Lower lobe of right lung (tissue), 2 donors: ENCODE measurements at regions not wholly inside any gene's neighbourhood (a gene's known extent, or its start where the extent isn't known, plus 50 kb on each side); places are given as distances from the start of the nearest gene placed in this dataset.

Experiments used
- ATAC-seq, 2 donors: fragments of 200-7000 bp; cut with Tn5 transposase; one replicate each; pipeline ENCODE4 v1.9.1; 2020 to 2022; ENCODE audit warnings: mild to moderate bottlenecking in 2 of 2, moderate library complexity in 2 of 2
- DNase-seq: peaks from one replicate; pipeline ENCODE4 v3.0.0-alpha.2; 2020
- H3K27ac ChIP-seq: fragments of 200-600 bp; one replicate; pipeline ENCODE4 v1.8.0; 2022
- H3K27me3 ChIP-seq: fragments of 200-600 bp; one replicate; pipeline ENCODE4 v1.8.0; 2022; ENCODE audit warnings: low read depth
- H3K36me3 ChIP-seq: fragments of 200-600 bp; one replicate; pipeline ENCODE4 v1.8.0; 2022; ENCODE audit warnings: mild to moderate bottlenecking
- H3K4me1 ChIP-seq: fragments of 200-600 bp; one replicate; pipeline ENCODE4 v1.8.0; 2022
- H3K4me3 ChIP-seq: fragments of 200-600 bp; one replicate; pipeline ENCODE4 v1.8.0; 2022; ENCODE audit warnings: mild to moderate bottlenecking
- H3K9me3 ChIP-seq: fragments of 200-600 bp; one replicate; pipeline ENCODE4 v1.8.0; 2022
- intact Hi-C: fragments of 100-400 bp; cut with DNase I; formaldehyde crosslinking; loops from one replicate; pipeline ENCODE4 v1.11.0; 2022
- TF ChIP-seq, protein P1 (sequence below): fragments of 200-600 bp; IDR thresholded peaks from one replicate; pipeline ENCODE4 v1.8.0; 2022; ENCODE audit warnings: antibody characterized with exemption, mild to moderate bottlenecking
- donor health status: DM: no; HTN: yes; CAD: no; lungs with severe emphysema.

- ATAC-seq (no peak), DNase-seq (no peak)
- Histone ChIP-seq H3K4me3 (no peak overlapping the region), H3K4me1 (no peaks in the 10 kb centered on the region), H3K27me3 (no peaks in the 10 kb centered on the region), H3K36me3 (no peaks in the 10 kb centered on the region), H3K9me3 (no peaks in the 10 kb centered on the region), H3K27ac (no peak overlapping the region)
- intact Hi-C loops, result no loop called here
- TF ChIP-seq, protein P1, sequence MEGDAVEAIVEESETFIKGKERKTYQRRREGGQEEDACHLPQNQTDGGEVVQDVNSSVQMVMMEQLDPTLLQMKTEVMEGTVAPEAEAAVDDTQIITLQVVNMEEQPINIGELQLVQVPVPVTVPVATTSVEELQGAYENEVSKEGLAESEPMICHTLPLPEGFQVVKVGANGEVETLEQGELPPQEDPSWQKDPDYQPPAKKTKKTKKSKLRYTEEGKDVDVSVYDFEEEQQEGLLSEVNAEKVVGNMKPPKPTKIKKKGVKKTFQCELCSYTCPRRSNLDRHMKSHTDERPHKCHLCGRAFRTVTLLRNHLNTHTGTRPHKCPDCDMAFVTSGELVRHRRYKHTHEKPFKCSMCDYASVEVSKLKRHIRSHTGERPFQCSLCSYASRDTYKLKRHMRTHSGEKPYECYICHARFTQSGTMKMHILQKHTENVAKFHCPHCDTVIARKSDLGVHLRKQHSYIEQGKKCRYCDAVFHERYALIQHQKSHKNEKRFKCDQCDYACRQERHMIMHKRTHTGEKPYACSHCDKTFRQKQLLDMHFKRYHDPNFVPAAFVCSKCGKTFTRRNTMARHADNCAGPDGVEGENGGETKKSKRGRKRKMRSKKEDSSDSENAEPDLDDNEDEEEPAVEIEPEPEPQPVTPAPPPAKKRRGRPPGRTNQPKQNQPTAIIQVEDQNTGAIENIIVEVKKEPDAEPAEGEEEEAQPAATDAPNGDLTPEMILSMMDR, result no peak
Observed at GRCh38 chr2:239688840-239689239, 288.0 kb upstream of the HDAC4 start.

GRCh38 chr2:239688122-239688681 is 287.4 kb upstream of the HDAC4 start:
- Histone ChIP-seq H3K4me3 (no peak overlapping the region), H3K27me3 (no peaks in the 10 kb centered on the region), H3K27ac (no peak overlapping the region), H3K36me3 (no peaks in the 10 kb centered on the region), H3K4me1 (no peaks in the 10 kb centered on the region), H3K9me3 (no peaks in the 10 kb centered on the region)
- TF ChIP-seq, protein P1, result no peak
- peak; percentile 47 to 53 for ATAC-seq
- intact Hi-C loops, result no loop called here
- peak; percentile 22 for DNase-seq

GRCh38 chr2:239687441-239687840 is 286.6 kb upstream of the HDAC4 start:
- Histone ChIP-seq H3K27me3 (no peaks in the 10 kb centered on the region), H3K9me3 (no peaks in the 10 kb centered on the region)
- DNase-seq, result no peak

DNA sequence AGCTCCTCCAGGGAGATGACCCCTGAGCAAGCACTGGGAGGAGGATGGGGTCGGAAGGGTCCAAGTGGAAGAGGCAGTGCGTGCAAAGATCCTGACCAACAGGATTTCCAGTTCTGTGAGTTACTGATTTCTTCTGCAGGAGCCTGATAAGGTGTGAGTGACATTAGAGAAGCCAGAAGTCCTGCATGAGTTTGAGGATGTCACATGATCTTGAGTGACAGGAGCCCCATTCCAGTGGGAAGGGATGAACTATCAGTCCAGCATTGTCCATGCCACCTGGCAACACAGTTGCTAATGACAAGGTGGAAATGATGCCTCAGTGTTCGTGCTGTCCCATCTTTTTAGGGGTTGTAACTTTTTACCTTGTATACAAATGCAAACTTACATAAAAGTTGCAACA is 285.1 kb upstream of the HDAC4 start:
- Histone ChIP-seq H3K9me3 (no peaks in the 10 kb centered on the region), H3K4me3 (no peak overlapping the region), H3K27me3 (no peaks in the 10 kb centered on the region), H3K27ac (no peak overlapping the region), H3K4me1 (no peaks in the 10 kb centered on the region), H3K36me3 (no peaks in the 10 kb centered on the region)
- intact Hi-C loops, result no loop called here
- ATAC-seq (no peak), DNase-seq (no peak)
- TF ChIP-seq, protein P1, result no peak

More at GRCh38 chr2:239687441-239687840, 286.6 kb upstream of the HDAC4 start:
- no peaks in the 10 kb centered on the region for H3K4me1 ChIP-seq
- ATAC-seq, result no peak
- intact Hi-C loops, result no loop called here
- H3K36me3 ChIP-seq, result no peaks in the 10 kb centered on the region
- TF ChIP-seq, protein P1, result no peak
- H3K4me3 ChIP-seq, result no peak overlapping the region
- H3K27ac ChIP-seq, result no peak overlapping the region

- H3K4me1 ChIP-seq, result no peaks in the 10 kb centered on the region
- H3K27me3 ChIP-seq, result no peaks in the 10 kb centered on the region
- DNase-seq (peak; percentile 24), ATAC-seq (no peak)
- H3K27ac ChIP-seq, result no peak overlapping the region
- H3K4me3 ChIP-seq, result no peak overlapping the region
- TF ChIP-seq, protein P1, result no peak
- intact Hi-C loops, result no loop called here
- no peaks in the 10 kb centered on the region for H3K36me3 ChIP-seq
- H3K9me3 ChIP-seq, result no peaks in the 10 kb centered on the region
Observed at GRCh38 chr2:239685556-239685955, 284.7 kb upstream of the HDAC4 start.
